H1 (cell line): ENCODE measurements at regions not wholly inside any gene's neighbourhood (a gene's known extent, or its start where the extent isn't known, plus 50 kb on each side); places are given as distances from the start of the nearest gene placed in this dataset.

Experiments used
- CTCF ChIA-PET: fragments of 300-600 bp; sonication (Branson Sonifier 250); formaldehyde crosslinking; loops from one replicate; lab custom pipeline; 2021; ENCODE audit not compliant: partially characterized antibody; lab: Charles Lee
- POLR2A ChIA-PET: fragments of 300-600 bp; sonication (Branson Sonifier 250); formaldehyde crosslinking; loops from one replicate; lab custom pipeline; 2021; ENCODE audit warnings: inconsistent platforms; ENCODE audit not compliant: partially characterized antibody; lab: Charles Lee
- DNase-seq, 2 experiments: peaks; one replicate each; pipeline versions ENCODE4 v3.0.0 to v3.0.0-alpha.2; 2010 to 2022; ENCODE audit warnings: low spot score in 2 of 2, low read depth in 1 of 2, mixed read lengths in 1 of 2
- FAIRE-seq: peaks from 2 replicates; lab custom pipeline; 2011; peaks lifted over from hg19 to GRCh38; lab: Jason Lieb, UNC
- H2AFZ ChIP-seq: 2 replicates; pipeline ENCODE4 v1.8.1; 2012; ENCODE audit warnings: low read length, inconsistent platforms
- H2AK5ac ChIP-seq: 2 replicates; pipeline ENCODE4 v1.6.1; 2013; ENCODE audit warnings: low read depth, low read length
- H2BK120ac ChIP-seq: replicated peaks from 2 replicates; pipeline ENCODE3; 2013; ENCODE audit warnings: low read depth, low read length, inconsistent platforms
- H2BK12ac ChIP-seq: 2 replicates; pipeline ENCODE4 v1.6.1; 2013; ENCODE audit warnings: low read depth, low read length
- H2BK15ac ChIP-seq: 2 replicates; pipeline ENCODE4 v1.6.1; 2013; ENCODE audit warnings: low read length
- H2BK20ac ChIP-seq: 2 replicates; pipeline ENCODE4 v1.6.1; 2013; ENCODE audit warnings: low read length
- H2BK5ac ChIP-seq: 2 replicates; pipeline ENCODE4 v1.6.1; 2013; ENCODE audit warnings: low read depth, low read length
- H3K14ac ChIP-seq: 2 replicates; pipeline ENCODE4 v1.6.1; 2013; ENCODE audit warnings: inconsistent platforms; ENCODE audit not compliant: insufficient read length
- H3K18ac ChIP-seq: 2 replicates; pipeline ENCODE4 v1.6.1; 2013; ENCODE audit warnings: low read length; ENCODE audit errors: extremely low read depth
- H3K23ac ChIP-seq: 2 replicates; pipeline ENCODE4 v1.6.1; 2013; ENCODE audit warnings: inconsistent platforms; ENCODE audit not compliant: insufficient read length
- H3K23me2 ChIP-seq: 2 replicates; pipeline ENCODE4 v1.6.1; 2013; ENCODE audit warnings: low read depth, low read length
- H3K27ac ChIP-seq: 2 replicates; pipeline ENCODE4 v1.6.1; 2011; ENCODE audit warnings: low read depth, low read length, inconsistent platforms
- H3K27me3 ChIP-seq, 4 experiments: replicated peaks in 1 of 4; 1 replicate in 1 of 4; 2 replicates in 3 of 4; pipeline versions ENCODE4 v1.6.1 to v1.8.1; 2011 to 2013; ENCODE audit warnings: low read length in 3 of 4, mild to moderate bottlenecking in 3 of 4, inconsistent platforms in 2 of 4, mixed read lengths in 2 of 4, moderate library complexity in 1 of 4; ENCODE audit not compliant: control insufficient read depth in 3 of 4, insufficient read depth in 3 of 4; ENCODE audit errors: extremely low read depth in 1 of 4
- H3K36me3 ChIP-seq, 4 experiments: 2 replicates each; pipeline versions ENCODE4 v1.6.1 to v1.8.1; 2011 to 2013; ENCODE audit warnings: mild to moderate bottlenecking in 4 of 4, low read length in 3 of 4, moderate library complexity in 2 of 4, control low read depth in 1 of 4, inconsistent platforms in 1 of 4; ENCODE audit not compliant: insufficient read depth in 4 of 4, control insufficient read depth in 2 of 4
- H3K4ac ChIP-seq: replicated peaks from 2 replicates; pipeline ENCODE3; 2013; ENCODE audit warnings: low read length, low read depth, mixed read lengths, inconsistent platforms; ENCODE audit not compliant: insufficient read length
- H3K4me1 ChIP-seq, 4 experiments: replicated peaks in 1 of 4; 1 replicate in 1 of 4; 2 replicates in 3 of 4; pipeline versions ENCODE4 v1.6.1 to v1.8.1; 2011 to 2013; ENCODE audit warnings: low read length in 3 of 4, inconsistent platforms in 2 of 4, mixed read lengths in 1 of 4; ENCODE audit not compliant: insufficient read depth in 4 of 4, control insufficient read depth in 3 of 4
- H3K4me2 ChIP-seq, 2 experiments: 2 replicates each; pipeline versions ENCODE4 v1.6.1 to v1.8.1; 2011 to 2013; ENCODE audit warnings: low read depth in 2 of 2, low read length in 2 of 2, control low read depth in 1 of 2, inconsistent platforms in 1 of 2, mild to moderate bottlenecking in 1 of 2; ENCODE audit not compliant: insufficient read depth in 1 of 2
- H3K4me3 ChIP-seq, 4 experiments: fragments of 200-600, 300-600 bp in 1 of 4; sonication (generic), shearing (Covaris generic), sonication (Bioruptor Twin) in 1 of 4; 2 replicates each; pipeline versions ENCODE4 v1.5.1 to v1.8.1; 2011 to 2016; ENCODE audit warnings: low read length in 4 of 4, low read depth in 3 of 4, control low read depth in 2 of 4, inconsistent platforms in 2 of 4, mild to moderate bottlenecking in 2 of 4, mixed read lengths in 1 of 4, moderate library complexity in 1 of 4; ENCODE audit not compliant: insufficient read depth in 2 of 4; ENCODE audit errors: extremely low read depth in 1 of 4
- H3K56ac ChIP-seq: replicated peaks from 2 replicates; pipeline ENCODE3; 2013; ENCODE audit warnings: low read depth, mild to moderate bottlenecking, mixed read lengths, low read length, inconsistent platforms; ENCODE audit not compliant: insufficient read length
- H3K79me1 ChIP-seq: 2 replicates; pipeline ENCODE4 v1.6.1; 2013; ENCODE audit warnings: low read depth, low read length, control low read depth
- H3K79me2 ChIP-seq, 2 experiments: 2 replicates each; pipeline versions ENCODE4 v1.6.1 to v1.8.1; 2012 to 2013; ENCODE audit warnings: low read length in 2 of 2, mild to moderate bottlenecking in 2 of 2, inconsistent platforms in 1 of 2; ENCODE audit not compliant: insufficient read depth in 2 of 2, control insufficient read depth in 1 of 2
- H3K9ac ChIP-seq, 4 experiments: replicated peaks in 1 of 4; 1 replicate in 1 of 4; 2 replicates in 3 of 4; pipeline versions ENCODE4 v1.6.1 to v1.8.1; 2011 to 2013; ENCODE audit warnings: low read depth in 3 of 4, low read length in 3 of 4, control low read depth in 2 of 4, mild to moderate bottlenecking in 2 of 4, moderate library complexity in 2 of 4, inconsistent platforms in 1 of 4; ENCODE audit errors: extremely low read depth in 1 of 4
- H3K9me3 ChIP-seq, 2 experiments: 2 replicates each; pipeline versions ENCODE4 v1.6.1 to v1.8.1; 2012 to 2013; ENCODE audit warnings: mild to moderate bottlenecking in 2 of 2, moderate library complexity in 2 of 2, control low read depth in 1 of 2, inconsistent platforms in 1 of 2, low read depth in 1 of 2, low read length in 1 of 2, mixed read lengths in 1 of 2; ENCODE audit not compliant: insufficient read depth in 2 of 2
- H4K20me1 ChIP-seq, 2 experiments: replicated peaks in 1 of 2; 2 replicates each; pipeline versions ENCODE3 to v1.8.1; 2011 to 2013; ENCODE audit warnings: inconsistent platforms in 2 of 2, low read length in 2 of 2, mild to moderate bottlenecking in 1 of 2; ENCODE audit not compliant: insufficient read depth in 2 of 2, control insufficient read depth in 1 of 2
- H4K5ac ChIP-seq: 2 replicates; pipeline ENCODE4 v1.6.1; 2013; ENCODE audit warnings: low read length, low read depth, mixed read lengths, inconsistent platforms; ENCODE audit not compliant: insufficient read length
- H4K8ac ChIP-seq: 2 replicates; pipeline ENCODE4 v1.8.0; 2013; ENCODE audit warnings: mild to moderate bottlenecking, moderate library complexity, low read length, inconsistent platforms; ENCODE audit not compliant: insufficient read depth; ENCODE audit errors: extremely low read depth
- H4K91ac ChIP-seq: replicated peaks from 2 replicates; pipeline ENCODE3; 2013; ENCODE audit warnings: low read length, mixed read lengths, inconsistent platforms; ENCODE audit not compliant: insufficient read length
- BACH1 ChIP-seq: IDR thresholded peaks from 2 replicates; pipeline ENCODE4 v1.6.1; 2012; ENCODE audit warnings: low read length, improper control_type of control experiment
- BCL11A ChIP-seq, 2 experiments: IDR thresholded peaks; one replicate each; pipeline ENCODE4 v1.6.1; 2011; ENCODE audit warnings: low read depth in 2 of 2, low read length in 2 of 2, mild to moderate bottlenecking in 2 of 2
- BRCA1 ChIP-seq: IDR thresholded peaks from 2 replicates; pipeline ENCODE4 v1.6.1; 2012; ENCODE audit warnings: low read depth, low read length, improper control_type of control experiment
- CHD2 ChIP-seq: IDR thresholded peaks from 2 replicates; pipeline ENCODE4 v1.6.1; 2012; ENCODE audit warnings: low read length, improper control_type of control experiment
- GABPA ChIP-seq: IDR thresholded peaks from 2 replicates; pipeline ENCODE4 v1.6.1; 2011; ENCODE audit warnings: mild to moderate bottlenecking, low read length, moderate library complexity, borderline replicate concordance; ENCODE audit not compliant: insufficient read depth
- GTF2F1 ChIP-seq: IDR thresholded peaks from 2 replicates; pipeline ENCODE4 v1.6.1; 2012; ENCODE audit warnings: low read depth, low read length, improper control_type of control experiment, borderline replicate concordance
- HDAC2 ChIP-seq, 2 experiments: fragments of 300-600 bp in 1 of 2; sonication (generic) in 1 of 2; IDR thresholded peaks; 2 replicates each; pipeline ENCODE4 v1.6.1; 2011 to 2012; ENCODE audit warnings: low read depth in 2 of 2, low read length in 2 of 2, mild to moderate bottlenecking in 2 of 2, moderate library complexity in 2 of 2, borderline replicate concordance in 1 of 2, inconsistent platforms in 1 of 2
- NRF1 ChIP-seq: IDR thresholded peaks from 2 replicates; pipeline ENCODE4 v1.6.1; 2011; ENCODE audit warnings: mild to moderate bottlenecking, low read depth, low read length, improper control_type of control experiment
- POU5F1 ChIP-seq: IDR thresholded peaks from 2 replicates; pipeline ENCODE4 v1.6.1; 2011; ENCODE audit warnings: low read depth, mild to moderate bottlenecking, low read length, moderate library complexity
- YY1 ChIP-seq: IDR thresholded peaks from 2 replicates; pipeline ENCODE4 v1.6.1; 2011; ENCODE audit warnings: low read depth, mild to moderate bottlenecking, low read length
- ZNF274 ChIP-seq: IDR thresholded peaks from 2 replicates; pipeline ENCODE4 v1.7.0; 2012; ENCODE audit warnings: low read length, borderline replicate concordance; ENCODE audit errors: extremely low read depth
- WGBS, 2 experiments: shearing (Covaris generic) in 1 of 2; methylation state at CpG; one replicate each; pipeline versions ENCODE4 v1.1.6 to v1.1.7; 2013 to 2015; ENCODE audit warnings: low lambda C conversion rate in 2 of 2, mixed read lengths in 2 of 2, inconsistent platforms in 1 of 2, low coverage in 1 of 2, missing lambda C conversion rate in 1 of 2; ENCODE audit not compliant: insufficient replicate concordance in 2 of 2, insufficient coverage in 1 of 2, insufficient read length in 1 of 2; ENCODE audit errors: extremely low coverage in 1 of 2, missing lambda C conversion rate in 1 of 2; 5-methylcytosine and 5-hydroxymethylcytosine counted together

DNA sequence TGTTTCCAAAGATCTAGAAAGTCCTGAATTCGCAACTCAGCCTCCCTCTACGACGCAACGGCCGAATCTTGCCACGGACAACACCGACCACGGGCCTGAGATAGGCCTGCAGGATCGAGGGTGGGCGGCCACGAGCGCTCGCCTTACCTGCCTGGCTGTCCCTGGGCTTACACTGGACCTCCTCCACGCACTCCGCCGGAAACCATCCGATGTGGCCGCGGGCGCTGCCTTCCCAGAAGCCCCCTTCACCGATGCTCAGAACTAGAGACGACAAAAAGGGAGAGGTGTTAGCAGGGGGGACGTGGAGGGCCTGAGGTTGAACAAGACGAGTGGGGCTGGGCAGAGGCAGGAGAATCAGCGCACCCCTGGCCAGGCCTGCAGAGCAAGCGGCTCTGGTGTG is 400.0 kb downstream of the CTTN start:
- Histone ChIP-seq H3K4me1 (peaks cover 0 to 4% (median 0%) of the 10 kb centered on the region in 4 experiments; a peak in 1 of 7 replicates), H3K4me3 (no peak overlapping the region), H3K27me3 (no peaks in the 10 kb centered on the region), H3K4ac (no peak overlapping the region), H3K79me2 (no peaks in the 10 kb centered on the region), H3K56ac (no peak overlapping the region), H3K18ac (no peak overlapping the region), H2BK20ac (no peak overlapping the region), H3K23ac (no peak overlapping the region), H4K5ac (no peak overlapping the region), H2BK15ac (no peak overlapping the region), H3K27ac (no peak overlapping the region), H2BK5ac (no peak overlapping the region; the same call in 1 of the 2 replicates), H4K20me1 (peaks cover 0 to 2% of the 10 kb centered on the region in 2 experiments), H3K36me3 (peaks cover 0 to 13% (median 3%) of the 10 kb centered on the region in 4 experiments; a peak in 5 of 8 replicates), H4K91ac (no peak overlapping the region), H3K23me2 (peaks cover 3% of the 10 kb centered on the region; the same call in 1 of the 2 replicates), H3K14ac (no peak overlapping the region), H3K9ac (no peak overlapping the region), H3K79me1 (no peaks in the 10 kb centered on the region), H2AFZ (no peak overlapping the region), H3K4me2 (no peak overlapping the region), H4K8ac (no peak overlapping the region), H2BK12ac (no peak overlapping the region), H3K9me3 (peaks cover 7 to 9% of the 10 kb centered on the region in 2 experiments), H2BK120ac (no peak overlapping the region), H2AK5ac (no peak overlapping the region)
- TF ChIP-seq BCL11A (IDR thresholded peaks at IDR 0.05; ENCODE audit: low read depth in 2 of 2, low read length in 2 of 2) (no peak), YY1 (no peak), CHD2 (no peak), GABPA (no peak), POU5F1 (no peak), ZNF274 (no peak), NRF1 (no peak), BRCA1 (no peak), HDAC2 (IDR thresholded peaks at IDR 0.05; ENCODE audit: borderline replicate concordance in 1 of 2, low read depth in 2 of 2, low read length in 2 of 2) (no peak), GTF2F1 (no peak), BACH1 (no peak)
- 96% methylated on average over 26 of the region's 26 CpGs; no CpG with 5 or more reads in 1 of the 2 experiments for WGBS, 2 experiments
- FAIRE-seq (no peak), DNase-seq (no peak)
- ChIA-PET CTCF (interaction anchor here (1.0 to 1.1 kb wide), 2 partner anchors 57 to 136 kb away, joined by 3 read pairs; no protein-coding TSS in a partner anchor), POLR2A (no interaction called here)
